ENCODE measurements at regions not wholly inside any gene's neighbourhood (a gene's known extent, or its start where the extent isn't known, plus 50 kb on each side); places are given as distances from the start of the nearest gene placed in this dataset.

DNA sequence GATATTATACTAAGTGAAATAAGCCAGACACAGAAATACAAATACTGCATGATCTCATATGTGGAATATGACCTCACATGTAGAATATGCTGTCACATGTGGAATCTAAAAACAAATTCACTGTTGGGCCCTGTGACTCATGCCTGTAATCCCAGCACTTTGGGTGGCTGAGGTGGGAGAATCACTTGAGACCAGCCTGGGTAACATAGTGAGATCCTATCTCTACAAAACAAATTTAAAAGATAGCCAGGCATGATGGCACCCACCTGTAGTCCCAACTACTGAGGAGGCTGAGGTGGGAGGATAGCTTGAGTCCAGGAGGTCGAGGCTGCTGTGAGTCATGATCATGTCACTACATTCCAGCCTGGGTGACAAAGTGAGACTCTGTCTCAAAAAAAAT, 160.3 kb downstream of the PTEN start:
- DNase-seq = no peak

GRCh38 chr10:88026031-88026430, 162.6 kb downstream of the PTEN start:
- DNase-seq = no peak

GRCh38 chr10:88027570-88027969, 164.1 kb downstream of the PTEN start:
- no peak for DNase-seq

GRCh38 chr10:88028072-88028471, 164.6 kb downstream of the PTEN start:
- DNase-seq = no peak

DNA sequence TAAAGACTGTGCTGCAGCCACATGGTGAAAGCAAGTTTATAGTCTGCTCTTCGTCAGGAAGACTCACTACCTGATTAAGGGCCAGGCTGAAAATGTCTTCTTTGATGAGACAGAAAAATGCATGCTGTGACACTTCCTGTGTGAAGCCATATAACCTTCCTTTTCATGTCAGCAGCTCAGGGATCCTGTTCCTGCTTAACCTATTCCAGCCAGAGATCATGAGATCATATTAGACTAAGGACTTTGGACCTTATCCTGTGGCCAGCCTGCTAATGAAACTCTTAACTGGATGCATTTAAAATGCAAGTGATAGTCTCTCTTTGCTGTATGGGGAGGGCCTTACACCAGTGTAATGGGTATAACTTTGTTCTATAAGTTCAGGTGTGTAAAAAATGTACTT, 165.2 kb downstream of the PTEN start:
- no peak for DNase-seq

- DNase-seq = no peak
Observed at GRCh38 chr10:88032566-88032965, 169.1 kb downstream of the PTEN start.

GRCh38 chr10:88033385-88033784, 170.0 kb downstream of the PTEN start:
- DNase-seq = no peak

DNA sequence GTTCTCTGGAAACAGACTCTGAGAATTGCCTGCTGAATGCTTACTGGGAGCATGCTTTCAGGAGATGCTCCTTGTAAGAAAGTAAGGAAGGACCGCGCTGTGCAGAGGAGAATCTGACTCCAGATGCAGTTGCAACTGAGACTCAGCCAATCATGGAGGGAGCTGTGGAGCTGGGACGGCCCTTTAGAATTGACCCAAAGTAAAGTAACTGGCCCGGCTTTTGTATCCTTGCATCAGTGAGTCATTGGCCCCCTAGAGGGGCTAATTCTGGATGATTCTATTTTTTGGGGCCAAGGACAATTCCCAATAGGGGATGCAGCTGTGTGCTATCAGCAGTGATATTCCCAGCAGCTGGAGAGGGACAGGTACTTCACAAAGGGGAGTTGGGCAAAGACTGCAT, 170.4 kb downstream of the PTEN start:
- no peak for DNase-seq

DNA sequence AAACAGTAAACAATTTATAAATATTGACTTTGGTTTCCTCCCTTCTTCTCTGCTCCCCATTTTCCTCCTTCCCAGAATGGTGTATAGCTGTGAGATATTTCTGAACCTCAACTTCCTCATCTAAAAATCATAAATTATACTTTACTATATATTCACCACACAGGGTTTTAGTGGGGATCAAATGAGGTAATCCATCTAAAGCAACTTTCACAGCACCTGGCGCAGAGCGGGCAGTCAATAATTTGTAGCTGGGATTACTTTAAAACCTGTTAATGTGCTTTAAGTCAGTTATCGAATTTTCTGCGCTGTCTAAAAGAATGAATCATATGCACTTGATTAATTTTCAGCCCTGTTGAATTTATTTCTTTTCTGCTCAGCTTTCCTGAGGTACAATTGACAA, 172.7 kb downstream of the PTEN start:
- DNase-seq = no peak

- DNase-seq = no peak
Observed at GRCh38 chr10:88037623-88038022, 174.2 kb downstream of the PTEN start.

DNA sequence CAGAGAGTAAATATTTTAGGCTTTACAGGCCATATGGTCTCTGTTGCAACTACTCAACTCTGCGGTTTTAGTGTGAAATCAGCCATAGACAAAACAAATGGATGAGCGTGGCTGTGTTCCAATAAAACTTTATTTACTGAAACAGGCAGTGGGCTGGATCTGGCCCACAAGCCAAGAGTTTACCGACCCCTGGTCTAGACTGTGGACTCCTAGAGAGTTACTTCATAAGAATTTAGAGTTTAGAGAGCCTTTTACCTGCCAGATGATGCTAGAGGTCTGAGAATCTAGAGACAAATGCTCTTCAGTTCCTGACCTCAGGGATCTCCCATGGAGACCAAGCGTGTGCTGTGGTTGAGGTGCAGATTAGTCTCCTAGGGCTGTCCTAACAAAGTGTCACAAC, 174.8 kb downstream of the PTEN start:
- no peak for DNase-seq

GRCh38 chr10:88039496-88040200, 176.2 kb downstream of the PTEN start:
- no peak for DNase-seq

DNA sequence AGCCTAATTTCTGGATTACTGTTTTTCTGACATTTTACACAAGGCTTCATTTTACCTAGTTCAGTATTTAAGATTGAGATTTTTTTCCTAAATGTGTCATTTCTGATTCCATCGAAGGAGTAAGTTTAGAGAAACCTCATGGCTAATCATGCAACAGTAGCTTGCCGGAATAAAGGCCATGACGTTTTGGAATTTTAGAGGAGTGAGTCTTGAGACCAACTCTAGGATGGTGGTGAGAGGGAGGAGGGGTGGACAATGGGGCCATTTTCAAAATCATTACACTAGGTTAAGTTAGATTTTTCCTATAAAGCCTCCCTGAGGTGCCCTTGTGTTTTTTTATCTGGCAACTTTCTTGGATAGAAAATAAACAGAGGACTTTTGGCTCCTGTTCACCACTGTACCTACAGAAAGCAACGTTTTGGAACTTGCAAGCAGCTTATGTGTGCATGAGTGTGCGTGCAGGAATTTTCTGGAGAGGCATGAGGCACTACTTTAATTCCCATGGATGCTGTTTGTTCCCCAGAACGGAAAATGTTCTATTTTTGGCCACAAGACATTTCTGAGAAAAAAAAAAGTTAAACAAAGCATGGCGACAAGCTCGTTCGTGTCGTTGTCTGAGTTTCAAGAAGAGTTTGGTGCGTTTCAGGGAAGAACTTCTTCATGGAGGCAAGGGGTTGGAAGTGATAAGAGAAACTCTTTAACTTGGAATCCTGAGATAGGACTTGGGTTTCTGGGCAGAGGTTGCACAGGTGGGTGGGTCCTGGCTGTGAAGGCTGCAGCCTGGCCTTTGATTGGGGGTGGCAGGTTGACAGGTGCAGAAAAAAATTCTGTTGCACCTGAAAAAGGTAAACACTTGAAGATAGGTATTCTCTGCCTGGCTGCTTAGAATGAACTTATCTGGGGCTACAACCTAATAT, 178.1 kb downstream of the PTEN start:
- DNase-seq = no peak

DNA sequence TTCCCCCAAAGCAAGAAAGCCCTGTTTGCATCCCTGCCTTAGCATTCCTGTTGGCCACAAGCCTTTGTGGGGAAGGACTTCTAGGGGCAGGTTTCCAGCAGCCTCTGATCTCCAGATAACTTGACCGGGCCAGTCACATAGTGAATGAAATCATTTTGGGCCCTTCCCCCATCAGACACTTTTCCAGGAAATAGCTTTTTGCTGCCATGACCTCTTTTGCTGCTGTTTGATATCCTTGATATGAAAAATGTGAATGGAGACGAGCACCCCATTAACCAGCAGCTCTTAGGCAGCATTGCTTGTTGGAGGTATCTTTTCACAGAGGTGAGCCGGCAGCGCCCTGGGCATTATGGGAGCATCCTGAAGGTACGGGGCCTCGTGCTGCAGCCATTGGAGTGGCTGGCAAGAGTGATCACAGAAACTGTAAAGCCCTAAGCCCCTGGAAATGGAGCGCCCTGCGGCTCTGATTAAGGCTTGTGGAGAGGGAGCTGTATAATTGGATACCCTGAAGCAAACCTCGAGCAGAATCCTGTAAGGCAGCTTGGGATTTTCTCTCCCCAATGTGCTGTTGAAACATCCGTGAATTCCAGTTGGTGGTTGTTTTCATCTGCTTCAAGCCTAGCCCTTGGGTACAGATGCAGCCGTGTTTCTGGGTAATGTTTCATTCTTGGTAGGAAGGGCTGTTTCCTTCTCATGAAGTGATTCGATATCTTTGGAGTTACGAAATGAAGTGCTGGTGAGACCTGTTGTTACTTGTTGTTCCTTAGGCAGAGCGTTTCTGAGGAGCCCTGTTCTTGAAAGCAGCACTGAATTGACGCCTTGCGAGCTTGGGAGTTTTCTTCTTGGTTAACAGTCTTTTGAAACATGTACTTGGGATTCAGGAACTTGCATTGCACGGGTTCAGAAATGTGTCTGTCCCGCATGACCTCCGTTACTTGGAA, 179.0 kb downstream of the PTEN start:
- DNase-seq = no peak

- no peak for DNase-seq
Observed at GRCh38 chr10:88045096-88045495, 181.7 kb downstream of the PTEN start.

DNA sequence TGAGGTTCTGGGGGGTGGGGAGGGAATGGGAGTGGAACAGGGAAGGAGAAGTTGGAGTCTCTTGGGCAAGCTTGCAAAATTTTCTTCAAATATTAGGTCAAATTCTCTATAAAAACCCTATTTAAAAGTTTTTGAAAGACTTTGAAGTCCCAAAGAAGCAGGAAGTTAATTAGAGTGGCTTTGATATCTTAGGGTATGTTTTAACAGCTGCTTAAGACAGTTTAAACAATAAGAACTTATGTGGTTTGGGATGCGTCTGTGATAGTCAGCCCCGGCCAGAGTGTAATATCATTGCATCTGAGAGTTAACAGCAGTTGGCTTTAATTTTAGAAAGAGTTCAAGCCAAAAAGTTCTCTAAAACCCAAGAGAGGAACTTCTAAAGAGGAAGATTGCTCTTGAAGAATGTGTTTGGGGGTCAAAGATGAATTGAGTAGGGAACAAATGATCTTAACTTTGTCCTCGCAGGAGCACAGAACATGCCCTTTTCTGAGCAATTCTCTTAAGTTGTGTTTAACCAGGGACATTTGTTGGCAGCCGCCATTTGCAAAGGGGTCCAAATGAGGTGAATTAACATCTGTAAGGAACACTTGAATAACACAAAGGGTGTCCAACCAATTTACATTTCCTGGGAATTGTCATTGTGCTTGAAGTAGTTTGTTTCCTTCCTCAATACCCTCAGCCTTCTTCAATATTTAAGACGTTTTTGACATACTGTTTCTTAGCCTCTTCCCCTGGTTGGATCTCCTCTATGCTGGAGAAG, 182.4 kb downstream of the PTEN start:
- DNase-seq = no peak

DNA sequence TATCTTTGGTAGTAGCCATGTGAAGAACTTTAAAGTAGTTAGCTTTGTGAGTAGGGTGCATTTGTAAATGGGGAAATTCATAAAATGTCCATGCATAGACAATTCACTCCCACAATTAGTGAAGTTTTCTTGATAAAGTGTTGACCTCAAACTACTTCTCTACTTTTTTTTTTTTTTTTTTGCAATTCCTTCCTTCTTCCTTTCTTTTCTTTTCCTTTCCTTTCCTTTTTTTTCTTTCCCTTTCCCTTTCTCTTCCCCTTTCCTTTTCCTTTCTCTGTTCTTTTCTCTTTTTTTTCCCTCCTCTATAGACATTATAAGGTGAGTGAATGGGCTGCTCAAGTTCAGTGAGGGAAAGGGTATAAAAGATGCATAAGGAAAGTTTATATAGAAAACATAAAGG, 184.2 kb downstream of the PTEN start:
- DNase-seq = no peak

GRCh38 chr10:88048312-88048711, 184.9 kb downstream of the PTEN start:
- DNase-seq = no peak

DNA sequence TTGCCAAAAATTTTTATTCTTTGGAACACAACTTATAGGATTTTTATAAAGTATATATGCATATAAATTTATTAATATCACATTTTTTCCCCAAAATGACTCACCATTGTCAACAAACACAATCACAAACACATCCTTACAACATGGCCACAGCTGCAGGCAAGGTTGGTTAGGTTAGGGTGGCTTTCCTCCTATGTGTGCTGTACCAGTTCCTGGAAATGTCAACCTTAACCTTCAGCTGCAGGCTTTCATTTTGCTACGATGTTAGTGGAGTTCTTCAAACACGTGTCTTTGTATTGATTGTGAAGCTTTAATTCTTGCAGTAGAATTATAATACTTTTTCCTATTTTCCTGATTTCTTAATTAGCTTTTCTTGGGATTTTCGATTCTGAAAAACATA, 185.8 kb downstream of the PTEN start:
- no peak for DNase-seq

DNA sequence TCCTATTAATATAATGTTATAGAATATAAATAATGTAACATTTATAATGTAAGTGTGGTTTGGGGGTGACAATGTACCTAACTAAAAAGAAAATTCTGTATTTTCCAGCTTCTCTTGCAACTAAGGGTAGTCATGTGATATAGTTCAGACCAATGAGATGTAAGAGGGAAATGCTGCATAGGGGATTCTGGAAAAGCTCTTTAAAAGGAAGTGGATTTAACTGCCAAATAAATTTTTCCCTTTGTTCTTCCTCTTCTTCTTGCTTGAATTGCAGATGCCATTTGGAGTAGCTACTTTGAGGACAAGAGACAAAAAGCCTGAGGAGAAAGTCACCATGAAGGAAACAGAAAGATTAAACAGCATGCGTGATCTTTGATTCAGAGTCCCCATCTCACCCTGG, 194.3 kb downstream of the PTEN start:
- no peak for DNase-seq

DNA sequence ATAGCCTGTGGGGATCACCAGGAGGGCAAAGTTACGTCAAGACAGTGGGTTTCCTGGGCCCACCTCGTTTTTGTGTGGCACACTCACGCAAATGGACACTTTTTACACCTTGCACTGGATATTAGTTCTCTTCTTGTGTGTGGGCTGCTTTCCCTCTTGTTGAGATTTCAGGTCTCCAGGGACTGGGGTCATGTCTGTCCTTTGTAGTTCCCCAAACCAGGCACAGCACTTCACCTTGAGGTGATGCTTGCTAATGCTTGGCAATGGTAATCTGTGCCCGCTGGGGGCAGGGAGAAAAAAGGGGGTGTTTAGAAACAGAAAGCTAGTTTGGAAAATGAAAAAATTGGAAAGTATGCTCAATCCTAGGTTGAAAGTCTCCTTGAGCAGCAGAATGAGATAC, 195.3 kb downstream of the PTEN start:
- no peak for DNase-seq

DNA sequence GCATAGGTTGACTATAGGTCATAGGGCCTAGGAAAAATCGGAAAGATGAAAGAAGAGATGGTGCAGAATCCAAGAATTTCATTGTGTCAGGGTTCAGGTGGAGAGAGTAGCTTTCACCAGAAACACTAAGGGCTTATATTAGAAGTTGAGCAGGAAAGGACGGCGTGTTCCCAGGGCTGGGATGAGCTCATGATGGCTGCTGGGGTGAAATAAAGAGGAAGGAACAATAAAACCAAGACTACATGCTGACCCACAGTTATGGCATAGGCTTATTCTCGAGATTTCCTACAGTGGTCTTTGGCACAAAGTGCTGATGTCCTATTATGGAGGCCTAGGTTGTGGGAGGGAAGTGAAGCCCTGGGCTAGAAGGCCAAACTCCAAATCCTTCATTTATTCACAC, 195.8 kb downstream of the PTEN start:
- DNase-seq = no peak

- DNase-seq = no peak
Observed at GRCh38 chr10:88060762-88061161, 197.3 kb downstream of the PTEN start.

Data from KG1 (cell line).